ENCODE measurements at regions not wholly inside any gene's neighbourhood (a gene's known extent, or its start where the extent isn't known, plus 50 kb on each side); places are given as distances from the start of the nearest gene placed in this dataset.

- TF ChIP-seq, protein P1, sequence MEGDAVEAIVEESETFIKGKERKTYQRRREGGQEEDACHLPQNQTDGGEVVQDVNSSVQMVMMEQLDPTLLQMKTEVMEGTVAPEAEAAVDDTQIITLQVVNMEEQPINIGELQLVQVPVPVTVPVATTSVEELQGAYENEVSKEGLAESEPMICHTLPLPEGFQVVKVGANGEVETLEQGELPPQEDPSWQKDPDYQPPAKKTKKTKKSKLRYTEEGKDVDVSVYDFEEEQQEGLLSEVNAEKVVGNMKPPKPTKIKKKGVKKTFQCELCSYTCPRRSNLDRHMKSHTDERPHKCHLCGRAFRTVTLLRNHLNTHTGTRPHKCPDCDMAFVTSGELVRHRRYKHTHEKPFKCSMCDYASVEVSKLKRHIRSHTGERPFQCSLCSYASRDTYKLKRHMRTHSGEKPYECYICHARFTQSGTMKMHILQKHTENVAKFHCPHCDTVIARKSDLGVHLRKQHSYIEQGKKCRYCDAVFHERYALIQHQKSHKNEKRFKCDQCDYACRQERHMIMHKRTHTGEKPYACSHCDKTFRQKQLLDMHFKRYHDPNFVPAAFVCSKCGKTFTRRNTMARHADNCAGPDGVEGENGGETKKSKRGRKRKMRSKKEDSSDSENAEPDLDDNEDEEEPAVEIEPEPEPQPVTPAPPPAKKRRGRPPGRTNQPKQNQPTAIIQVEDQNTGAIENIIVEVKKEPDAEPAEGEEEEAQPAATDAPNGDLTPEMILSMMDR (IDR thresholded peaks at IDR 0.05; ENCODE audit: low read depth, low read length): no peak
- Histone ChIP-seq H3K27ac (no peak overlapping the region), H3K27me3 (no peaks in the 10 kb centered on the region), H3K36me3 (no peaks in the 10 kb centered on the region), H3K4me3 (no peak overlapping the region), H3K4me1 (ENCODE audit: low read depth) (no peaks in the 10 kb centered on the region), H3K9me3 (ENCODE audit: low read depth) (no peaks in the 10 kb centered on the region)
- peak in 1 of 2 donors; percentile 11 for DNase-seq (ENCODE audit: low read depth in 1 of 2, low spot score in 1 of 2)
These were observed 235.1 kb downstream of the RRAGC start for GRCh38 chr1:38624336-38625039.

GRCh38 chr1:38623529-38623928 is 236.0 kb downstream of the RRAGC start:
- no peaks in the 10 kb centered on the region for H3K27me3 ChIP-seq
- no peaks in the 10 kb centered on the region for H3K36me3 ChIP-seq
- H3K9me3 ChIP-seq (ENCODE audit: low read depth): no peaks in the 10 kb centered on the region
- H3K4me1 ChIP-seq (ENCODE audit: low read depth): no peaks in the 10 kb centered on the region
- no peak overlapping the region for H3K4me3 ChIP-seq
- TF ChIP-seq, protein P1 (IDR thresholded peaks at IDR 0.05; ENCODE audit: low read depth, low read length): no peak
- H3K27ac ChIP-seq: no peak overlapping the region
- no peak for DNase-seq (ENCODE audit: low read depth in 1 of 2, low spot score in 1 of 2)

DNA sequence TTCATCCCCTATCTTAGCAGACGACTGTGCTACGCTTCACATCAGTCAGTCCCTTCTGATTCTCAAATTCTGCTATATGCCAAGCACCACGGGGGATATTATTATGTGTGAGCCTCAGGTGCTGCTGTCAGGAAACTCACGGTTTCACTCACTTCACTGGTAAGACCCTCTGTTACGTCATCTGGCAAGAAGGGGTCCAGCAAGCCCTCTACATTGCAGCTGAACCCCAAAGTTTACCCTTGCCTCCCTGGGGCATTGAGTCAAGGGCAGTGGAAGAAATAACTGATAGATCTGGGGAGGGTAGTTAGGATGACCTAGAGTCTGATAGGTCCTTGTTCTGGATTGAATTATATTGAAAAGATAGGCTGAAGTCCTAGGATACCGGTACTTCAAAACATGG is 237.4 kb downstream of the RRAGC start:
- TF ChIP-seq, protein P1 (IDR thresholded peaks at IDR 0.05; ENCODE audit: low read depth, low read length): no peak
- no peaks in the 10 kb centered on the region for H3K27me3 ChIP-seq
- no peak overlapping the region for H3K27ac ChIP-seq

GRCh38 chr1:38616846-38617245 is 242.7 kb downstream of the RRAGC start:
- TF ChIP-seq, protein P1 (IDR thresholded peaks at IDR 0.05; ENCODE audit: low read depth, low read length): no peak
- Histone ChIP-seq H3K27me3 (no peaks in the 10 kb centered on the region), H3K36me3 (no peaks in the 10 kb centered on the region), H3K4me3 (no peak overlapping the region), H3K4me1 (ENCODE audit: low read depth) (peaks cover 11% of the 10 kb centered on the region), H3K9me3 (ENCODE audit: low read depth) (peaks cover 3% of the 10 kb centered on the region), H3K27ac (no peak overlapping the region)
- DNase-seq (ENCODE audit: low read depth in 1 of 2, low spot score in 1 of 2): no peak

More for the DNA sequence above, 237.4 kb downstream of the RRAGC start:
- H3K4me1 ChIP-seq (ENCODE audit: low read depth): peaks cover 1% of the 10 kb centered on the region
- no peak for DNase-seq (ENCODE audit: low read depth in 1 of 2, low spot score in 1 of 2)
- no peak overlapping the region for H3K4me3 ChIP-seq
- H3K9me3 ChIP-seq (ENCODE audit: low read depth): no peaks in the 10 kb centered on the region
- no peaks in the 10 kb centered on the region for H3K36me3 ChIP-seq

GRCh38 chr1:38615680-38616079 is 243.9 kb downstream of the RRAGC start:
- DNase-seq (ENCODE audit: low read depth in 1 of 2, low spot score in 1 of 2): no peak
- H3K27ac ChIP-seq: no peak overlapping the region
- TF ChIP-seq, protein P1 (IDR thresholded peaks at IDR 0.05; ENCODE audit: low read depth, low read length): no peak
- H3K27me3 ChIP-seq: no peaks in the 10 kb centered on the region
- H3K4me1 ChIP-seq (ENCODE audit: low read depth): peaks cover 11% of the 10 kb centered on the region
- no peaks in the 10 kb centered on the region for H3K36me3 ChIP-seq
- H3K4me3 ChIP-seq: no peak overlapping the region
- peaks cover 3% of the 10 kb centered on the region for H3K9me3 ChIP-seq (ENCODE audit: low read depth)

All from cardiac muscle cell (in vitro differentiated cells and primary cell).